ENCODE measurements at regions not wholly inside any gene's neighbourhood (a gene's known extent, or its start where the extent isn't known, plus 50 kb on each side); places are given as distances from the start of the nearest gene placed in this dataset.

- intact Hi-C loops (cut with micrococcal nuclease), result loop anchor here (5.0 to 10.0 kb wide), 3 partner anchors 101 to 419 kb away; no protein-coding TSS in a partner anchor
- H3K4me1 Mint-ChIP-seq (ENCODE audit: low read depth), result peaks cover 45% of the 10 kb centered on the region
Measured at GRCh38 chr6:16953446-16953845, 148.4 kb upstream of the STMND1 start.

DNA sequence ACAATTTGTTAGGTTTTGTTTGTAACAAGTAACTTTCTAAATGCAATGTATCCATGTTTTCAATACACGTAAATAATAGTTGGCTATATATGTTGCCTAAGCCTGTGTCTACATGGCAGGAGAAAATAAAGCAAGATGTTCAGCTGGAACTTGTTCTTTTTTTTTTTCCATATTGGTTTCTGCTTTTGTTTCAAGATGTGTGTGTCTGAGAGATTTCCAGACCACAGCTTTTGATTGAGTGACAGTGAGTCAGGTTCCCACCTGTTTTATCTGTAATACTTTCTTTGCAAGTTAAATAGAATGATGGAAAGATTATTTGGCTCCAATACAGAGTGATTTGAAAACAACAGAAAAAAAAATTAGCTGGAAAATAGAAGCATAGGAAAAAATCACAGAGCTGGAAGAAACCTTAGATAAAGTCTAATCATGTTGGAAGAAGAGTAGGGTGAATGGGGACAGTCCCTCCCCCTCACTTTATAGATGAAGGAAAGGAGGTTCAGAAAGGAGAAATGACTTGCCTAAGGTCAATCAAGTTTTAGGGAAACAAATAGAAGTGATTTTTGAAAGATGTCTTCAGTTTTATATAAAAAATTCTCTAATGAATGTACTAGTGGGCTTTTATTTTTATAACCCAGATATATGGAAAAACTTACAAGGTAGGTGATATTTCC, 150.9 kb upstream of the STMND1 start:
- Mint-ChIP-seq H3K4me3 (no peak overlapping the region), H3K4me1 (ENCODE audit: low read depth) (peaks cover 43% of the 10 kb centered on the region), H3K36me3 (no peaks in the 10 kb centered on the region), H3K27me3 (peaks cover 41% of the 10 kb centered on the region), H3K27ac (no peak overlapping the region), H3K9me3 (no peaks in the 10 kb centered on the region)
- intact Hi-C loops (cut with micrococcal nuclease), result loop anchor here (1.0 to 10.0 kb wide), 5 partner anchors 64 to 554 kb away; no protein-coding TSS in a partner anchor
- CTCF ChIA-PET, result interaction anchor here (0.7 to 2.2 kb wide), 10 partner anchors 11 to 713 kb away, joined by 3 to 8 read pairs (median 4); partner anchors contain the start of gene GMPR
- POLR2A ChIA-PET, result interaction anchor here (0.6 kb wide), 1 partner anchor 480 kb away, joined by 3 read pairs; no protein-coding TSS in a partner anchor
- no peak for DNase-seq

More at GRCh38 chr6:16953446-16953845, 148.4 kb upstream of the STMND1 start:
- Mint-ChIP-seq H3K27ac (no peak overlapping the region), H3K9me3 (no peaks in the 10 kb centered on the region), H3K4me3 (no peak overlapping the region), H3K27me3 (peaks cover 23% of the 10 kb centered on the region), H3K36me3 (no peaks in the 10 kb centered on the region)
- POLR2A ChIA-PET, result no interaction called here
- CTCF ChIA-PET, result interaction anchor here (0.6 to 2.3 kb wide), 4 partner anchors 12 to 669 kb away, joined by 3 to 9 read pairs (median 3); no protein-coding TSS in a partner anchor
- DNase-seq, result no peak

DNA sequence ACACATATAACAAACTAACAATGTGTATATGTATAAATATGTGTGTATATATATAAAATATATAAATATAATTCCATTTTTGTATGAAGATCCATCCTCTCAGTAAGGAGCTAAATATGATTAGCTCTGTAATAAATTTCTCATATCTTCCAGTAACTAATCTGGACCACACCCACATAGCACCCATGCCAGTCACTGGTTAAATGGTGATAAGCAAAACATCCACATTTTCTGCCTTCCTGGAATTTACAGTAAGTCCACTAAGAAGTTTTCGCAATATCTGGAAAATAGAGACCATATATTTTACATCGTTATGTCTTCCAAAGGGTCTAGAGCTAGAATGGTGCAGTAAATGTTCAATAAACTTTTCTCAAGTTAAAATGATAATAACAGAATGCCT, 151.5 kb upstream of the STMND1 start:
- intact Hi-C loops (cut with micrococcal nuclease), result loop anchor here (5.0 to 10.0 kb wide), 3 partner anchors 98 to 416 kb away; no protein-coding TSS in a partner anchor
- ChIA-PET CTCF (interaction anchor here (0.8 to 2.2 kb wide), 9 partner anchors 15 to 712 kb away, joined by 3 to 8 read pairs (median 4); partner anchors contain the start of gene GMPR), POLR2A (interaction anchor here (0.6 kb wide), 1 partner anchor 56 kb away, joined by 4 read pairs; no protein-coding TSS in a partner anchor)
- Mint-ChIP-seq H3K27me3 (peaks cover 40% of the 10 kb centered on the region), H3K4me1 (ENCODE audit: low read depth) (peaks cover 39% of the 10 kb centered on the region), H3K36me3 (no peaks in the 10 kb centered on the region), H3K4me3 (no peak overlapping the region), H3K27ac (no peak overlapping the region), H3K9me3 (no peaks in the 10 kb centered on the region)
- DNase-seq, result no peak

DNA sequence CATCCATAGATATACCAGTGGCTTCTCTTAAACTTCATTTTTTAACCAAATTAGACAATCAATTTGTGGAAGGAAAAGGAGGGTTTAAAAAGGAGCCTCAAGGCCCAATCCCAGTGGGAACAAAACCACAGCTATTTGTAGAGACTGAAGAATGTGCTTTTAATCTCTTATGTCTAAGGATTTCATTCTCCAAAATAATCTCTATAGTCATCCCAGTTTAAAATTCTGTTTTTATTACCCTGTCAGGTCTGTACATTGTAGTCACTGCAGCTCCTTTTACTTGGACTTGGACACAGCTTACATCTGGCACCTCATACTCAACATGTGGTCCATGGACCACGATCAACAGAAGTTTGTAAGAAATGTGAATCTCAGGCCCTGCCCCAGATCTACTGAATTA, 152.1 kb upstream of the STMND1 start:
- no peak overlapping the region for H3K4me3 Mint-ChIP-seq
- no peaks in the 10 kb centered on the region for H3K9me3 Mint-ChIP-seq
- peaks cover 33% of the 10 kb centered on the region for H3K4me1 Mint-ChIP-seq (ENCODE audit: low read depth)
- DNase-seq, result no peak
- CTCF ChIA-PET, result interaction anchor here (0.8 to 1.4 kb wide), 4 partner anchors 65 to 633 kb away, joined by 3 to 5 read pairs (median 4); no protein-coding TSS in a partner anchor
- POLR2A ChIA-PET, result interaction anchor here (0.6 to 0.8 kb wide), 3 partner anchors 57 to 821 kb away, joined by 4 to 5 read pairs (median 4); partner anchors contain the start of gene MYLIP
- intact Hi-C loops (cut with micrococcal nuclease), result loop anchor here (5.0 to 10.0 kb wide), 3 partner anchors 97 to 415 kb away; no protein-coding TSS in a partner anchor
- H3K27me3 Mint-ChIP-seq, result peaks cover 40% of the 10 kb centered on the region
- no peaks in the 10 kb centered on the region for H3K36me3 Mint-ChIP-seq
- H3K27ac Mint-ChIP-seq, result no peak overlapping the region

- CTCF ChIA-PET, result interaction anchor here (0.6 to 2.4 kb wide), 3 partner anchors 16 to 617 kb away, joined by 3 to 7 read pairs (median 3); no protein-coding TSS in a partner anchor
- no peak overlapping the region for H3K27ac Mint-ChIP-seq
- H3K27me3 Mint-ChIP-seq, result peaks cover 38% of the 10 kb centered on the region
Measured at GRCh38 chr6:16948396-16948795, 153.5 kb upstream of the STMND1 start.

DNA sequence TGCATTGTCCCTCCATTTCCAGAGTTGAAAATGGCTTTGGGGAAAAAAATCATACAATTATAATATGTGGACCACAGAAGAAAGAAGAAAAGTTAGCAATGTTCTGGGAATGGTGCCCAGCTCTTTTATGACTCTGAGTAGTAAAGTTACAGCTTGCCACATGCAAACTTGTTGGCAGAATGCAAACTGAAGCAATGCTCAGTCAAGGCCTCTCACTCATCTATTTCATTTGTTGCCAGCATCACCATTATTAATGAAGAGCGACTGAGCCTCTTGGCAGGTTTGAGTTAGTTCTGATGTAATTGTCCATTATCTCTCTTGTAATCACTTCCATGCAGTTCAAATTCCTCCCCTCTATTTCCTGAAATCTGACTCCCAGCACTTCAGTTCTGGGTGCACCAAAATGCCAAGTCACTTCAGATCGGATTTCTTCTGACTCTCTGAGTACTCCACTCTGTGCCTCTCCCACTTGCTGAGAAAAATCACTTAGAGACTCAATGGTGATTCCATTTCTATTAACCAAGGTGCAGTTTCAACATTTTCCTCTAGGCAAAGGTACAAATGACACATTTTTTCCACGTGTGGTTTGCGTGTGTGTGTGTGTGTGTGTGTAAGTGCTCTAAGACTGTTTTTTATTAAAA, 154.4 kb upstream of the STMND1 start:
- POLR2A ChIA-PET, result interaction anchor here (0.6 to 1.0 kb wide), 2 partner anchors 111 to 124 kb away, joined by 3 read pairs; no protein-coding TSS in a partner anchor
- Mint-ChIP-seq H3K9me3 (no peaks in the 10 kb centered on the region), H3K27ac (no peak overlapping the region), H3K4me1 (ENCODE audit: low read depth) (peaks cover 26% of the 10 kb centered on the region), H3K4me3 (no peak overlapping the region), H3K27me3 (peaks cover 30% of the 10 kb centered on the region), H3K36me3 (no peaks in the 10 kb centered on the region)
- CTCF ChIA-PET, result interaction anchor here (0.6 to 2.4 kb wide), 4 partner anchors 17 to 616 kb away, joined by 3 to 7 read pairs (median 3); no protein-coding TSS in a partner anchor
- intact Hi-C loops (cut with micrococcal nuclease), result no loop called here
- no peak for DNase-seq

More at GRCh38 chr6:16948396-16948795, 153.5 kb upstream of the STMND1 start:
- no peaks in the 10 kb centered on the region for H3K9me3 Mint-ChIP-seq
- H3K4me1 Mint-ChIP-seq (ENCODE audit: low read depth), result peaks cover 31% of the 10 kb centered on the region
- no peaks in the 10 kb centered on the region for H3K36me3 Mint-ChIP-seq
- intact Hi-C loops (cut with micrococcal nuclease), result no loop called here
- no peak overlapping the region for H3K4me3 Mint-ChIP-seq
- POLR2A ChIA-PET, result interaction anchor here (0.6 to 1.0 kb wide), 2 partner anchors 112 to 125 kb away, joined by 3 read pairs; no protein-coding TSS in a partner anchor
- no peak for DNase-seq

DNA sequence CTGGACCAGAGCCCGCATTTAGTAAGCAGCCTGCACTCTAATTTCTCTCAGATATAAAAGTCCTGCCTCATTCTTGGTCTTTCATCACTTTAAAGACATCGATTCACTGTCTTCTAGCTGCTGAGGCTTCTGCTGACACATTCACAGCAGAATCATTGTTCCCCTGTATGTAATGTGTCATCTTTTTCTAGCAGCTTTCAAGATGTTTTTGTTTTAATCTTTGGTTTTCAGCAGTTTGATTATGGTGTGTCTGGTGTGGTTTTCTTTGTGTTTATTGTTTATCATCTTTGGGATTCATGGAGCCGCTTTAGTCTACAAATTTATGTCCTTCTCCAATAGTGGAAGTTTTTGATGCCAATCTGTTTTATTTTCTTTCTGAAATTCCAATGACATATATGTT, 157.3 kb upstream of the STMND1 start:
- no peaks in the 10 kb centered on the region for H3K36me3 Mint-ChIP-seq
- H3K27me3 Mint-ChIP-seq, result peaks cover 34% of the 10 kb centered on the region
- intact Hi-C loops (cut with micrococcal nuclease), result no loop called here
- ChIA-PET CTCF (no interaction called here), POLR2A (no interaction called here)
- H3K4me1 Mint-ChIP-seq (ENCODE audit: low read depth), result peaks cover 13% of the 10 kb centered on the region
- no peak for DNase-seq
- H3K9me3 Mint-ChIP-seq, result no peaks in the 10 kb centered on the region
- H3K27ac Mint-ChIP-seq, result no peak overlapping the region
- H3K4me3 Mint-ChIP-seq, result no peak overlapping the region

GRCh38 chr6:16939839-16940238, 162.0 kb upstream of the STMND1 start:
- H3K4me1 Mint-ChIP-seq (ENCODE audit: low read depth), result no peaks in the 10 kb centered on the region
- H3K9me3 Mint-ChIP-seq, result no peaks in the 10 kb centered on the region
- H3K36me3 Mint-ChIP-seq, result no peaks in the 10 kb centered on the region
- H3K27ac Mint-ChIP-seq, result no peak overlapping the region
- ChIA-PET CTCF (interaction anchor here (0.7 kb wide), 1 partner anchor 32 kb away, joined by 5 read pairs; no protein-coding TSS in a partner anchor), POLR2A (no interaction called here)
- DNase-seq, result no peak
- peaks cover 28% of the 10 kb centered on the region for H3K27me3 Mint-ChIP-seq
- intact Hi-C loops (cut with micrococcal nuclease), result no loop called here
- no peak overlapping the region for H3K4me3 Mint-ChIP-seq

GRCh38 chr6:16939351-16939750, 162.5 kb upstream of the STMND1 start:
- Mint-ChIP-seq H3K27ac (no peak overlapping the region), H3K27me3 (peaks cover 31% of the 10 kb centered on the region), H3K4me1 (ENCODE audit: low read depth) (no peaks in the 10 kb centered on the region), H3K9me3 (no peaks in the 10 kb centered on the region), H3K4me3 (no peak overlapping the region), H3K36me3 (no peaks in the 10 kb centered on the region)
- no peak for DNase-seq
- CTCF ChIA-PET, result no interaction called here
- POLR2A ChIA-PET, result no interaction called here
- intact Hi-C loops (cut with micrococcal nuclease), result no loop called here

DNA sequence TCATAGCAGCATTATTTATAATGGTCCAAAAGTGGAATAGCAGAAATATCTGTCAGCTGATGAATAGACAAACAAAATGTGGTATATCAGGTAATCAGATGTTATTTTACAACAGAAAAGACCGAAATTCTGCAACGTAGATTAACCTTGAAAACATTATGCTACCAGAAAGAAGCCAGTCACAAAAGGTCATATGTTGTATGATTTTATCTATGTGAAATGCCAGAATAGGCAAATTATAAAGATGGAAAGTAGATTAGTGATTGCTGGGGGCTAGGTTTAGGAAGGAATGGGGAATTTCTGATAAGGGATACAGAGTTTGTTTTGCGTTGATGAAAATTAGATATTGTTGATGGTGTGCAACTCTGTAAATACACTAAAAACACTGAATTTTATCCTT, 165.0 kb upstream of the STMND1 start:
- POLR2A ChIA-PET, result no interaction called here
- intact Hi-C loops (cut with micrococcal nuclease), result no loop called here
- Mint-ChIP-seq H3K27me3 (peaks cover 37% of the 10 kb centered on the region), H3K36me3 (no peaks in the 10 kb centered on the region), H3K4me3 (no peak overlapping the region), H3K4me1 (ENCODE audit: low read depth) (peaks cover 3% of the 10 kb centered on the region), H3K9me3 (no peaks in the 10 kb centered on the region), H3K27ac (no peak overlapping the region)
- CTCF ChIA-PET, result no interaction called here
- DNase-seq, result no peak

- no peak overlapping the region for H3K4me3 Mint-ChIP-seq
- no peak overlapping the region for H3K27ac Mint-ChIP-seq
- intact Hi-C loops (cut with micrococcal nuclease), result no loop called here
- ChIA-PET CTCF (no interaction called here), POLR2A (no interaction called here)
- H3K4me1 Mint-ChIP-seq (ENCODE audit: low read depth), result peaks cover 3% of the 10 kb centered on the region
- peaks cover 7% of the 10 kb centered on the region for H3K9me3 Mint-ChIP-seq
- no peak for DNase-seq
- H3K36me3 Mint-ChIP-seq, result peaks cover 2% of the 10 kb centered on the region
- peaks cover 40% of the 10 kb centered on the region for H3K27me3 Mint-ChIP-seq
Measured at GRCh38 chr6:16933961-16934360, 167.9 kb upstream of the STMND1 start.

GRCh38 chr6:16933532-16933931, 168.3 kb upstream of the STMND1 start:
- Mint-ChIP-seq H3K36me3 (peaks cover 2% of the 10 kb centered on the region), H3K4me1 (ENCODE audit: low read depth) (peaks cover 3% of the 10 kb centered on the region), H3K4me3 (no peak overlapping the region), H3K27me3 (peaks cover 40% of the 10 kb centered on the region), H3K27ac (no peak overlapping the region), H3K9me3 (peaks cover 7% of the 10 kb centered on the region)
- intact Hi-C loops (cut with micrococcal nuclease), result no loop called here
- ChIA-PET CTCF (no interaction called here), POLR2A (no interaction called here)
- DNase-seq, result no peak

Data from activated CD4-positive, alpha-beta memory T cell treated with anti-CD3 and anti-CD28 coated beads for 36 hours (primary cell).